Neutrophil (primary cell): ENCODE measurements at regions not wholly inside any gene's neighbourhood (a gene's known extent, or its start where the extent isn't known, plus 50 kb on each side); places are given as distances from the start of the nearest gene placed in this dataset.

Source experiments
- H3K27ac ChIP-seq: fragments of 200-600 bp; sonication (generic); 2 replicates; pipeline ENCODE4 v1.5.1; 2016; ENCODE audit warnings: mild to moderate bottlenecking, moderate library complexity
- H3K27me3 ChIP-seq: fragments of 200-600 bp; sonication (generic); 2 replicates; pipeline ENCODE4 v1.6.0; 2016; ENCODE audit warnings: mild to moderate bottlenecking
- H3K36me3 ChIP-seq: fragments of 200-600 bp; sonication (generic); 2 replicates; pipeline ENCODE4 v1.5.1; 2017
- H3K4me1 ChIP-seq, 2 experiments: fragments of 200-600 bp in 1 of 2; sonication (generic) in 1 of 2; 1 replicate in 1 of 2; 2 replicates in 1 of 2; pipeline versions ENCODE4 v1.5.1 to v1.6.1; 2013 to 2016; ENCODE audit warnings: low read depth in 1 of 2, low read length in 1 of 2, mild to moderate bottlenecking in 1 of 2, moderate library complexity in 1 of 2; ENCODE audit not compliant: control insufficient read depth in 1 of 2, insufficient read depth in 1 of 2
- H3K4me3 ChIP-seq, 2 experiments: fragments of 200-600 bp in 1 of 2; sonication (generic) in 1 of 2; 1 replicate in 1 of 2; 2 replicates in 1 of 2; pipeline ENCODE4 v1.5.1; 2013 to 2016; ENCODE audit warnings: low read depth in 1 of 2, low read length in 1 of 2, mild to moderate bottlenecking in 1 of 2, moderate library complexity in 1 of 2
- H3K9me3 ChIP-seq: fragments of 200-600 bp; sonication (generic); 2 replicates; pipeline ENCODE4 v1.5.1; 2016
- TF ChIP-seq, protein P1 (sequence below): fragments of 200-600 bp; sonication (generic); IDR thresholded peaks from 2 replicates; pipeline ENCODE4 v1.5.1; 2016; ENCODE audit warnings: antibody characterized with exemption

DNA sequence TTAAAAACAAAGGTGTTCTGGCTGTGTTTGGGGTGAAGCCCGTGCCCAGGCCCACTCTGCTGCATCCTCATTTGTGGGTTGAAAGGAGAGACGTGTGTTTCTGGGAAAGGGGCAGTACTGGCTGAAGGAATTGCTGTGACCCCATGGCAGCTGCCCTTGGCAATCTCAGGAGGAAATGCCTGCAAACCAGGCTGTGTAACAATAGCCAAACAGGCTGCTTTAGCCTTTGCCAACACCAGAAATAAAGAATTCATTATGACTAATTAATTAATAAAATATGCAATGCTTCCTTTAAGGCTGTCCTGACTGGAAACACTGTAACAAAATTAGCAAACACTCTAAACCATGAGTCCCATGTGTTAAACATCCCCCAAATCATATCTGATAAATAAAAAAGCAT is 53.0 kb upstream of the KRR1 start:
- H3K4me3 ChIP-seq: no peak overlapping the region
- no peaks in the 10 kb centered on the region for H3K4me1 ChIP-seq
- H3K27me3 ChIP-seq: peaks cover 10% of the 10 kb centered on the region
- TF ChIP-seq, protein P1, sequence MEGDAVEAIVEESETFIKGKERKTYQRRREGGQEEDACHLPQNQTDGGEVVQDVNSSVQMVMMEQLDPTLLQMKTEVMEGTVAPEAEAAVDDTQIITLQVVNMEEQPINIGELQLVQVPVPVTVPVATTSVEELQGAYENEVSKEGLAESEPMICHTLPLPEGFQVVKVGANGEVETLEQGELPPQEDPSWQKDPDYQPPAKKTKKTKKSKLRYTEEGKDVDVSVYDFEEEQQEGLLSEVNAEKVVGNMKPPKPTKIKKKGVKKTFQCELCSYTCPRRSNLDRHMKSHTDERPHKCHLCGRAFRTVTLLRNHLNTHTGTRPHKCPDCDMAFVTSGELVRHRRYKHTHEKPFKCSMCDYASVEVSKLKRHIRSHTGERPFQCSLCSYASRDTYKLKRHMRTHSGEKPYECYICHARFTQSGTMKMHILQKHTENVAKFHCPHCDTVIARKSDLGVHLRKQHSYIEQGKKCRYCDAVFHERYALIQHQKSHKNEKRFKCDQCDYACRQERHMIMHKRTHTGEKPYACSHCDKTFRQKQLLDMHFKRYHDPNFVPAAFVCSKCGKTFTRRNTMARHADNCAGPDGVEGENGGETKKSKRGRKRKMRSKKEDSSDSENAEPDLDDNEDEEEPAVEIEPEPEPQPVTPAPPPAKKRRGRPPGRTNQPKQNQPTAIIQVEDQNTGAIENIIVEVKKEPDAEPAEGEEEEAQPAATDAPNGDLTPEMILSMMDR: no peak
- no peak overlapping the region for H3K27ac ChIP-seq
- no peaks in the 10 kb centered on the region for H3K36me3 ChIP-seq
- H3K9me3 ChIP-seq: no peaks in the 10 kb centered on the region

GRCh38 chr12:75563351-75563750 is 51.9 kb upstream of the KRR1 start:
- TF ChIP-seq, protein P1: no peak
- no peak overlapping the region for H3K27ac ChIP-seq
- no peaks in the 10 kb centered on the region for H3K9me3 ChIP-seq
- H3K36me3 ChIP-seq: no peaks in the 10 kb centered on the region
- no peak overlapping the region for H3K4me3 ChIP-seq
- no peaks in the 10 kb centered on the region for H3K4me1 ChIP-seq
- peaks cover 10% of the 10 kb centered on the region for H3K27me3 ChIP-seq

DNA sequence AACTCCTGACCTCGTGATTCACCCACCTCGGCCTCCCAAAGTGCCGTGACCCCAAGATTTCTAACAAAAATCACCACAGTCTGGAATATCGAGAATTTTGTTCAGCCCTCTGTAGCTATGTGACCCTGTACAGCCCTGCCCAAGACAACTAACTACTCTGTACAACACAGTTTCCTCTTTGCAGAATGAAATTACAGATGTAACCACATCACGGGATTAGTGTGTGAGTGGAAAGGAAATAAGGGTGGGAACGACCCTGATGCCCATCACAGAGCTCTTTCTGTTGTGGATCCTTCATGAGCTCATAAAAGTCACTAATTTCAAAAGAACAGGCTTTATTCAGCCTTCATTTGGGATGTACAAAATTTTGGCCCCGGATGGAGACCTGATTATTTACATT is 50.5 kb upstream of the KRR1 start:
- H3K4me3 ChIP-seq: no peak overlapping the region
- H3K27me3 ChIP-seq: peaks cover 10% of the 10 kb centered on the region
- no peaks in the 10 kb centered on the region for H3K4me1 ChIP-seq
- no peaks in the 10 kb centered on the region for H3K36me3 ChIP-seq
- H3K9me3 ChIP-seq: no peaks in the 10 kb centered on the region
- H3K27ac ChIP-seq: no peak overlapping the region
- TF ChIP-seq, protein P1: no peak
